KMS-11 (cell line): ENCODE measurements at regions not wholly inside any gene's neighbourhood (a gene's known extent, or its start where the extent isn't known, plus 50 kb on each side); places are given as distances from the start of the nearest gene placed in this dataset.

ENCODE experiments used
- H2AFZ ChIP-seq: fragments of 200-600 bp; sonication (generic); 2 replicates; pipeline ENCODE4 v1.6.1; 2016; ENCODE audit warnings: antibody characterized with exemption, mixed run types, low read depth
- H3K27ac ChIP-seq: fragments of 200-600 bp; sonication (generic); 2 replicates; pipeline ENCODE4 v1.6.1; 2016; ENCODE audit warnings: mild to moderate bottlenecking, mixed run types
- H3K27me3 ChIP-seq: fragments of 200-600 bp; sonication (generic); 2 replicates; pipeline ENCODE4 v1.6.1; 2017; ENCODE audit warnings: mild to moderate bottlenecking, low read depth, mixed run types, moderate library complexity; ENCODE audit not compliant: insufficient read depth
- H3K36me3 ChIP-seq: fragments of 200-600 bp; sonication (generic); 2 replicates; pipeline ENCODE4 v1.6.1; 2017; ENCODE audit warnings: mild to moderate bottlenecking, mixed run types; ENCODE audit not compliant: insufficient read depth
- H3K4me1 ChIP-seq: fragments of 200-600 bp; sonication (generic); 2 replicates; pipeline ENCODE4 v1.6.1; 2016; ENCODE audit warnings: mild to moderate bottlenecking, low read depth, mixed run types; ENCODE audit not compliant: poor library complexity, severe bottlenecking
- H3K4me2 ChIP-seq: fragments of 200-600 bp; sonication (generic); 2 replicates; pipeline ENCODE4 v1.7.0; 2016; ENCODE audit warnings: mild to moderate bottlenecking, mixed run types
- H3K4me3 ChIP-seq: fragments of 200-600 bp; sonication (generic); IDR thresholded peaks from 2 replicates; pipeline ENCODE4 v1.6.1; 2017; ENCODE audit warnings: low read depth, low read length, mixed read lengths; ENCODE audit not compliant: insufficient read depth
- H3K79me2 ChIP-seq: fragments of 200-600 bp; sonication (generic); 2 replicates; pipeline ENCODE4 v1.6.1; 2016; ENCODE audit warnings: low read depth, mixed run types; ENCODE audit not compliant: insufficient read depth
- H3K9ac ChIP-seq: fragments of 200-600 bp; sonication (generic); 2 replicates; pipeline ENCODE4 v1.6.1; 2016; ENCODE audit warnings: mild to moderate bottlenecking, mixed run types
- H4K20me1 ChIP-seq: fragments of 200-600 bp; sonication (generic); 2 replicates; pipeline ENCODE4 v1.6.1; 2016; ENCODE audit warnings: mild to moderate bottlenecking, mixed run types; ENCODE audit not compliant: insufficient read depth
- CTCF ChIP-seq: fragments of 200-600 bp; sonication (generic); conservative IDR thresholded peaks from 2 replicates; pipeline ENCODE4 v1.6.1; 2017; ENCODE audit warnings: low read depth, mild to moderate bottlenecking, antibody characterized with exemption, low read length, moderate library complexity, mixed read lengths

GRCh38 chr3:180320631-180321030, 281.3 kb upstream of the TTC14 start:
- no peak for TF ChIP-seq CTCF
- no peak overlapping the region for H3K9ac ChIP-seq
- H3K4me2 ChIP-seq: no peak overlapping the region
- H3K36me3 ChIP-seq: no peaks in the 10 kb centered on the region
- H2AFZ ChIP-seq: no peak overlapping the region
- H4K20me1 ChIP-seq: no peaks in the 10 kb centered on the region
- no peaks in the 10 kb centered on the region for H3K79me2 ChIP-seq
- H3K4me3 ChIP-seq: no peak overlapping the region
- no peak overlapping the region for H3K27ac ChIP-seq
- H3K27me3 ChIP-seq: no peaks in the 10 kb centered on the region
- no peaks in the 10 kb centered on the region for H3K4me1 ChIP-seq

GRCh38 chr3:180321534-180321933, 280.4 kb upstream of the TTC14 start:
- Histone ChIP-seq H3K9ac (no peak overlapping the region), H3K27ac (no peak overlapping the region), H3K4me2 (no peak overlapping the region), H4K20me1 (no peaks in the 10 kb centered on the region), H3K79me2 (no peaks in the 10 kb centered on the region), H2AFZ (no peak overlapping the region), H3K4me3 (no peak overlapping the region), H3K36me3 (no peaks in the 10 kb centered on the region), H3K27me3 (no peaks in the 10 kb centered on the region), H3K4me1 (no peaks in the 10 kb centered on the region)
- no peak for TF ChIP-seq CTCF

- no peaks in the 10 kb centered on the region for H3K36me3 ChIP-seq
- no peak for TF ChIP-seq CTCF
- H3K79me2 ChIP-seq: no peaks in the 10 kb centered on the region
- H4K20me1 ChIP-seq: no peaks in the 10 kb centered on the region
- no peak overlapping the region for H3K4me2 ChIP-seq
- H3K9ac ChIP-seq: no peak overlapping the region
- H3K4me3 ChIP-seq: no peak overlapping the region
- H3K27ac ChIP-seq: no peak overlapping the region
- no peaks in the 10 kb centered on the region for H3K27me3 ChIP-seq
- H3K4me1 ChIP-seq: no peaks in the 10 kb centered on the region
- H2AFZ ChIP-seq: no peak overlapping the region
These were observed 279.1 kb upstream of the TTC14 start for GRCh38 chr3:180322829-180323228.

GRCh38 chr3:180324791-180325190, 277.2 kb upstream of the TTC14 start:
- Histone ChIP-seq H3K27me3 (no peaks in the 10 kb centered on the region), H3K36me3 (no peaks in the 10 kb centered on the region), H3K79me2 (no peaks in the 10 kb centered on the region), H2AFZ (no peak overlapping the region), H3K4me2 (no peak overlapping the region), H3K9ac (no peak overlapping the region), H3K4me3 (no peak overlapping the region), H3K4me1 (no peaks in the 10 kb centered on the region), H3K27ac (no peak overlapping the region), H4K20me1 (no peaks in the 10 kb centered on the region)
- TF ChIP-seq CTCF: no peak

- TF ChIP-seq CTCF: no peak
- no peaks in the 10 kb centered on the region for H3K27me3 ChIP-seq
- H3K36me3 ChIP-seq: no peaks in the 10 kb centered on the region
- no peaks in the 10 kb centered on the region for H3K79me2 ChIP-seq
- no peak overlapping the region for H2AFZ ChIP-seq
- no peak overlapping the region for H3K4me2 ChIP-seq
- H4K20me1 ChIP-seq: no peaks in the 10 kb centered on the region
- no peaks in the 10 kb centered on the region for H3K4me1 ChIP-seq
- H3K9ac ChIP-seq: no peak overlapping the region
- no peak overlapping the region for H3K27ac ChIP-seq
- H3K4me3 ChIP-seq: no peak overlapping the region
These were observed 276.4 kb upstream of the TTC14 start for GRCh38 chr3:180325533-180325932.
